CD14-positive monocyte (primary cell): ENCODE measurements at regions not wholly inside any gene's neighbourhood (a gene's known extent, or its start where the extent isn't known, plus 50 kb on each side); places are given as distances from the start of the nearest gene placed in this dataset.
A peak's percentile ranks its signal among the peaks of the same experiment; 100 is the strongest.

ENCODE experiments used
- DNase-seq, 3 donors: peaks; one replicate each; pipeline ENCODE4 v3.0.0-alpha.2; 2011 to 2022
- H2AFZ ChIP-seq: 2 replicates; pipeline ENCODE4 v1.6.0; 2012; ENCODE audit warnings: mild to moderate bottlenecking, low read depth, low read length, inconsistent platforms; ENCODE audit not compliant: insufficient read depth, poor library complexity, severe bottlenecking
- H3K27ac ChIP-seq, 2 donors: 1 replicate in 1 of 2; 2 replicates in 1 of 2; pipeline ENCODE4 v1.5.1; 2012 to 2013; ENCODE audit warnings: low read length in 2 of 2, control low read depth in 1 of 2, inconsistent platforms in 1 of 2, low read depth in 1 of 2, mild to moderate bottlenecking in 1 of 2
- H3K27me3 ChIP-seq, 2 donors: one replicate each; pipeline versions ENCODE4 v1.6.0 to v1.6.1; 2011 to 2013; ENCODE audit warnings: low read length in 2 of 2; ENCODE audit not compliant: control insufficient read depth in 2 of 2, insufficient read depth in 2 of 2
- H3K36me3 ChIP-seq, 2 donors: replicated peaks in 1 of 2; 1 replicate in 1 of 2; 2 replicates in 1 of 2; pipeline versions ENCODE4 v1.5.1 to v1.6.1; 2012 to 2013; ENCODE audit warnings: low read length in 2 of 2, control low read depth in 1 of 2, inconsistent platforms in 1 of 2, mild to moderate bottlenecking in 1 of 2; ENCODE audit not compliant: insufficient read depth in 2 of 2, control insufficient read depth in 1 of 2
- H3K4me1 ChIP-seq, 2 donors: 1 replicate in 1 of 2; 2 replicates in 1 of 2; pipeline versions ENCODE4 v1.5.1 to v1.6.1; 2012 to 2013; ENCODE audit warnings: low read length in 2 of 2, control low read depth in 1 of 2, inconsistent platforms in 1 of 2, mild to moderate bottlenecking in 1 of 2, moderate library complexity in 1 of 2; ENCODE audit not compliant: insufficient read depth in 2 of 2, control insufficient read depth in 1 of 2
- H3K4me2 ChIP-seq: replicated peaks from 2 replicates; pipeline ENCODE3; 2012; ENCODE audit warnings: low read length, moderate library complexity, mild to moderate bottlenecking; ENCODE audit not compliant: poor library complexity, severe bottlenecking; ENCODE audit errors: extremely low read depth
- H3K4me3 ChIP-seq, 3 experiments: fragments of 200-600 bp in 1 of 3; sonication (generic) in 1 of 3; replicated peaks in 1 of 3; 1 replicate in 2 of 3; 2 replicates in 1 of 3; pipeline ENCODE4 v1.5.1; 2011 to 2013; ENCODE audit warnings: low read length in 3 of 3, mild to moderate bottlenecking in 3 of 3, control low read depth in 2 of 3, low read depth in 2 of 3, inconsistent platforms in 1 of 3, moderate library complexity in 1 of 3
- H3K79me2 ChIP-seq: 2 replicates; pipeline ENCODE4 v1.6.0; 2012; ENCODE audit warnings: mild to moderate bottlenecking, control low read depth, inconsistent platforms, low read length, moderate library complexity; ENCODE audit not compliant: insufficient read depth
- H3K9ac ChIP-seq: 2 replicates; pipeline ENCODE4 v1.6.0; 2017; ENCODE audit warnings: low read length, mild to moderate bottlenecking; ENCODE audit not compliant: insufficient read depth, poor library complexity, severe bottlenecking
- H3K9me3 ChIP-seq, 2 donors: replicated peaks in 1 of 2; 1 replicate in 1 of 2; 2 replicates in 1 of 2; pipeline versions ENCODE4 v1.5.1 to v1.6.1; 2012 to 2013; ENCODE audit warnings: low read length in 2 of 2, control low read depth in 1 of 2; ENCODE audit not compliant: control insufficient read depth in 1 of 2, insufficient read depth in 1 of 2
- H4K20me1 ChIP-seq: 2 replicates; pipeline ENCODE4 v1.6.0; 2012; ENCODE audit warnings: mild to moderate bottlenecking, low read length, control low read depth, moderate library complexity; ENCODE audit not compliant: insufficient read depth
- H3K27ac Mint-ChIP-seq, 7 donors: one replicate each; pipeline ENCODE4 v1.8.0; 2020; ENCODE audit warnings: mild to moderate bottlenecking in 7 of 7, mixed read lengths in 7 of 7, moderate library complexity in 6 of 7, inconsistent platforms in 2 of 7
- H3K27me3 Mint-ChIP-seq, 3 donors: one replicate each; pipeline ENCODE4 v1.8.0; 2021 to 2022; ENCODE audit warnings: low read depth in 3 of 3, mild to moderate bottlenecking in 3 of 3, mixed read lengths in 3 of 3, moderate library complexity in 3 of 3, inconsistent platforms in 1 of 3
- H3K36me3 Mint-ChIP-seq, 2 donors: one replicate each; pipeline ENCODE4 v1.8.0; 2020; ENCODE audit warnings: mixed read lengths in 2 of 2, inconsistent platforms in 1 of 2, mild to moderate bottlenecking in 1 of 2
- H3K4me1 Mint-ChIP-seq: one replicate; pipeline ENCODE4 v1.8.0; 2020; ENCODE audit warnings: mild to moderate bottlenecking, mixed read lengths
- H3K4me3 Mint-ChIP-seq, 2 donors: one replicate each; pipeline ENCODE4 v1.8.0; 2020; ENCODE audit warnings: mild to moderate bottlenecking in 2 of 2, mixed read lengths in 2 of 2, moderate library complexity in 1 of 2
- H3K9me3 Mint-ChIP-seq, 7 donors: one replicate each; pipeline ENCODE4 v1.8.0; 2020 to 2022; ENCODE audit warnings: mixed read lengths in 7 of 7, mild to moderate bottlenecking in 6 of 7, moderate library complexity in 6 of 7, inconsistent platforms in 2 of 7
- CTCF ChIP-seq: fragments of 200-600 bp; IDR thresholded peaks from one replicate; pipeline ENCODE4 v1.8.0; 2022; ENCODE audit warnings: antibody characterized with exemption, mild to moderate bottlenecking
- WGBS: methylation state at CpG from one replicate; pipeline ENCODE4 v1.1.5; 2013; ENCODE audit warnings: missing lambda C conversion rate; ENCODE audit not compliant: insufficient coverage; 5-methylcytosine and 5-hydroxymethylcytosine counted together
- intact Hi-C, 2 donors: fragments of 100-400 bp; cut with micrococcal nuclease; formaldehyde crosslinking; loops; one replicate each; pipeline versions ENCODE4 v1.15.0 to v1.15.1; 2023

- DNase-seq: peak; percentile 29 to 61 (median 55)
- H3K9ac ChIP-seq: no peak overlapping the region
- intact Hi-C loops: no loop called here
- Mint-ChIP-seq H3K27me3 (peaks cover 2 to 8% (median 2%) of the 10 kb centered on the region in 3 donors), H3K27ac (peak overlapping the region in 6 of 7 donors; percentile 30 to 80 (median 53)), H3K9me3 (no peaks in the 10 kb centered on the region), H3K4me3 (no peak overlapping the region), H3K36me3 (no peaks in the 10 kb centered on the region), H3K4me1 (peaks cover 25% of the 10 kb centered on the region)
- no peak overlapping the region for H2AFZ ChIP-seq
- no peak overlapping the region for H3K4me3 ChIP-seq
- H3K36me3 ChIP-seq: no peaks in the 10 kb centered on the region
- no peak overlapping the region for H3K27ac ChIP-seq
- H3K4me1 ChIP-seq: peaks cover 21% of the 10 kb centered on the region in 2 donors
- no peaks in the 10 kb centered on the region for H3K79me2 ChIP-seq
- H4K20me1 ChIP-seq: no peaks in the 10 kb centered on the region
- H3K4me2 ChIP-seq: peak overlapping the region; percentile 28
- no peak for TF ChIP-seq CTCF
- WGBS: no CpG with 5 or more reads among the region's 5 CpGs
- no peaks in the 10 kb centered on the region for H3K27me3 ChIP-seq
- no peaks in the 10 kb centered on the region for H3K9me3 ChIP-seq
These were observed 242.4 kb downstream of the ALDH8A1 start for GRCh38 chr6:134707342-134708031.

DNA sequence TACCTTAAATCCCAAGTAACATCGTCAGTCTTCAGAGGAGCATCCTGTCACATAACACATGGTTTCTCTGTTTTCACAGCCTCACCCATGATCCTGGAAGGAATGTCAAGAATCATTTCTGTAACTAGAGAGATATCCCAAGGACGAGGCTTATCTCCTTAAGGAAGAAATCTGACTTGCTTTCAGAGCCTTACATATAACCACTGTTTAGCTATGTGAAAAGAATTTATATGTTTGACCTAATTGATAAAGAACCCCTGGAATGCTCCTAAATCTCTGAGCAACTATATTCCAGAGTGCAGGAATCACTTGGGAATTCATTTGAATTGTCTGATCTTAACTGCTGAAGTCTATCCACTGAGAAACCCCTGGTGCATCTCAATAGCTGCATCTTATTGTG, 243.1 kb downstream of the ALDH8A1 start:
- no peaks in the 10 kb centered on the region for H3K79me2 ChIP-seq
- peaks cover 22% of the 10 kb centered on the region for H3K4me1 Mint-ChIP-seq
- H3K9me3 Mint-ChIP-seq: no peaks in the 10 kb centered on the region
- H2AFZ ChIP-seq: no peak overlapping the region
- DNase-seq: no peak
- peaks cover 2 to 8% (median 2%) of the 10 kb centered on the region in 3 donors for H3K27me3 Mint-ChIP-seq
- no peaks in the 10 kb centered on the region for H3K9me3 ChIP-seq
- peak overlapping the region in 1 of 7 donors; percentile 44 for H3K27ac Mint-ChIP-seq
- H3K4me3 Mint-ChIP-seq: no peak overlapping the region
- no peak overlapping the region for H3K4me2 ChIP-seq
- no peak overlapping the region for H3K9ac ChIP-seq
- WGBS: no CpG with 5 or more reads among the region's 2 CpGs
- H3K27ac ChIP-seq: no peak overlapping the region
- H3K27me3 ChIP-seq: no peaks in the 10 kb centered on the region
- TF ChIP-seq CTCF: no peak
- H3K4me3 ChIP-seq: no peak overlapping the region
- H3K4me1 ChIP-seq: peaks cover 21% of the 10 kb centered on the region in 2 donors
- no peaks in the 10 kb centered on the region for H3K36me3 ChIP-seq
- no peaks in the 10 kb centered on the region for H4K20me1 ChIP-seq
- intact Hi-C loops: no loop called here
- H3K36me3 Mint-ChIP-seq: no peaks in the 10 kb centered on the region
